Uterus (tissue), 2 donors: ENCODE measurements at regions not wholly inside any gene's neighbourhood (a gene's known extent, or its start where the extent isn't known, plus 50 kb on each side); places are given as distances from the start of the nearest gene placed in this dataset.

Source experiments
- CTCF ChIP-seq, 4 experiments: fragments of 200-600 bp in 2 of 4; fragments of 450-650 bp in 2 of 4; sonication (generic) in 2 of 4; IDR thresholded peaks; one replicate each; pipeline ENCODE4 v1.5.1; 2016 to 2019; ENCODE audit warnings: antibody characterized with exemption in 4 of 4, mild to moderate bottlenecking in 2 of 4, moderate library complexity in 1 of 4
- POLR2A ChIP-seq, 2 donors: fragments of 450-650 bp; IDR thresholded peaks; one replicate each; pipeline ENCODE4 v1.6.1; 2016; ENCODE audit warnings: antibody characterized with exemption in 2 of 2, mild to moderate bottlenecking in 1 of 2, moderate library complexity in 1 of 2

GRCh38 chr2:45084361-45085020, 75.2 kb upstream of the SIX2 start:
- no peak for TF ChIP-seq CTCF (IDR thresholded peaks at IDR 0.05)
- TF ChIP-seq POLR2A (IDR thresholded peaks at IDR 0.05): no peak
